WERI-Rb-1 (cell line): ENCODE measurements at regions not wholly inside any gene's neighbourhood (a gene's known extent, or its start where the extent isn't known, plus 50 kb on each side); places are given as distances from the start of the nearest gene placed in this dataset.

Source experiments
- DNase-seq: peaks from one replicate; pipeline ENCODE4 v3.0.0-alpha.2; 2020
- H3K27ac ChIP-seq: fragments of 250-450 bp; sonication (Bioruptor Pico); 2 replicates; pipeline ENCODE4 v1.5.1; 2020; ENCODE audit warnings: mild to moderate bottlenecking, moderate library complexity
- H3K27me3 ChIP-seq: fragments of 250-450 bp; sonication (Bioruptor Pico); 2 replicates; pipeline ENCODE4 v1.5.1; 2021; ENCODE audit warnings: mild to moderate bottlenecking, low read depth, moderate library complexity; ENCODE audit not compliant: insufficient read depth, severe bottlenecking
- H3K36me3 ChIP-seq: fragments of 250-450 bp; sonication (Bioruptor Pico); 2 replicates; pipeline ENCODE4 v1.5.1; 2020; ENCODE audit warnings: mild to moderate bottlenecking, moderate library complexity
- H3K4me3 ChIP-seq: 2 replicates; pipeline ENCODE4 v1.5.1; 2011; ENCODE audit warnings: low read depth, mild to moderate bottlenecking, control low read depth, low read length
- H3K9me3 ChIP-seq: fragments of 250-450 bp; sonication (Bioruptor Pico); 2 replicates; pipeline ENCODE4 v1.5.1; 2021; ENCODE audit warnings: mild to moderate bottlenecking, moderate library complexity; ENCODE audit not compliant: severe bottlenecking
- CTCF ChIP-seq: IDR thresholded peaks from 2 replicates; pipeline ENCODE4 v1.5.1; 2011; ENCODE audit warnings: low read depth, mild to moderate bottlenecking, control low read depth, inconsistent platforms, low read length

DNA sequence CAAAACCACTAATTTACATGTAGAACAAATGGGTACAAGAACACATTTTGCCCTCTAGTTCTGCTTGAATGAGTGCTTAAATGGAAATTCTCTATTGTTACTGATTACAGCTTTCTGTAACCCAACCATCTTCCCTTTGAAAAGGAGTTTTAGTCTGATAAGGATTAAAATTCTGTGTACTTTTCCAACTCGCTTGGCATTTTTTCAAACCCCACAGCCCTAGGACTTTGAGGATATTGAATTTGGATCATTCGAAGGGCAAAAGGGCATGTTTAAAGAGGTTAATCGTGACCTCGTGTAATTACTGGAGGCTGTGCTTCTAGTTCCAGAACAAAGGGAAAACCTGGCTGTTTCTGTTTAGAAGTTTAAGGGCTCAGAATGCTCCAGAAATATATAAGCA, 432.3 kb downstream of the PID1 start:
- no peak for TF ChIP-seq CTCF
- H3K36me3 ChIP-seq = no peaks in the 10 kb centered on the region
- no peak overlapping the region for H3K27ac ChIP-seq
- H3K4me3 ChIP-seq = no peak overlapping the region
- DNase-seq = no peak
- H3K27me3 ChIP-seq = peaks cover 49% of the 10 kb centered on the region
- no peaks in the 10 kb centered on the region for H3K9me3 ChIP-seq

GRCh38 chr2:228828397-228828796, 442.7 kb downstream of the PID1 start:
- Histone ChIP-seq H3K36me3 (no peaks in the 10 kb centered on the region), H3K9me3 (no peaks in the 10 kb centered on the region), H3K27ac (no peak overlapping the region), H3K4me3 (no peak overlapping the region), H3K27me3 (peaks cover 35% of the 10 kb centered on the region)
- no peak for DNase-seq
- no peak for TF ChIP-seq CTCF

GRCh38 chr2:228827056-228827700, 443.9 kb downstream of the PID1 start:
- H3K27me3 ChIP-seq = peaks cover 37% of the 10 kb centered on the region
- TF ChIP-seq CTCF = no peak
- no peaks in the 10 kb centered on the region for H3K36me3 ChIP-seq
- no peak overlapping the region for H3K27ac ChIP-seq
- no peaks in the 10 kb centered on the region for H3K9me3 ChIP-seq
- DNase-seq = no peak
- H3K4me3 ChIP-seq = no peak overlapping the region

- no peaks in the 10 kb centered on the region for H3K9me3 ChIP-seq
- peaks cover 24% of the 10 kb centered on the region for H3K27me3 ChIP-seq
- H3K36me3 ChIP-seq = no peaks in the 10 kb centered on the region
- H3K4me3 ChIP-seq = no peak overlapping the region
- TF ChIP-seq CTCF = no peak
- DNase-seq = no peak
- no peak overlapping the region for H3K27ac ChIP-seq
These were observed 451.4 kb downstream of the PID1 start for GRCh38 chr2:228819701-228820100.

DNA sequence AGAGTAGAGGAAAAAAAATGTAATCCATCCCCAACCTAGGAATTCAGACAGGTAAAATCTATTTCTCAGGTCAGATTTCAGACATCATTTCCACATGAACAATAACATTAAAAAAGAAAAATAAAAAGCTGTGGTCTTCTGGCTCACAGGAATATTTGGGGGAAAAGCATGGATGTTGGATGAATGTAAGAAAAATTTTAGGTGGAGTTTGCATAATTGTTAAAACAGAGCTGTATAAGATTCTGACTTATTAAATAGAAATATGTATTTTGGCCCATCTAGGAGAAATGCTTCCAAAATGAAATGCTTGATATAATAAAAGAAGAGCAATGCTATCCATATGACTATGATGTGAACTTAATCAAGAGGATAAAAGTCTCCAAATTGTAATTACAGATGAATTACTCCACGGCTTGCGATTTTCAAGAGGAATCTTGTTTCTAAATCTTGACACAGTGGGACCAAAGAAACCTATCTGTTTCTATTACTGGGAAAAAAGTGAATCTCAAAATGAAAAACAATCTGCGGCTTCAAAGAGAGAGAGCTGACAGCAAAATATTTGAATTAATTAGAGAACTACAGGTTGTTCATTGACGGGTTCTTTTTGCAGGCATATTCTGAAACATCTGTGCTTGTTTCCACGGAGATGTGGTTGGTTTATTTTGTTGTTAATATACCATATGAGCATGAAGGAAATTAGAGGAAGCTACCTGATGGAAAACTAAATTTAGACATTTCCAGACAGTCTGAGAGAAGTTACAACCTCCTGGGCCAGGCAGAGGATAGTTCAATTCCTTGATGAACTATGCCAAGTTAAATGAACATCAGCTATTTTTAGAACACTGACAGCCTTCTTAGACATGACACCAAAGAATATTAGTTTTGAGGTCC, 468.7 kb downstream of the PID1 start:
- Histone ChIP-seq H3K27me3 (peaks cover 41% of the 10 kb centered on the region), H3K36me3 (no peaks in the 10 kb centered on the region), H3K4me3 (no peak overlapping the region), H3K9me3 (no peaks in the 10 kb centered on the region), H3K27ac (no peak overlapping the region)
- no peak for TF ChIP-seq CTCF
- no peak for DNase-seq
